HG03097 (cell line): ENCODE measurements at regions not wholly inside any gene's neighbourhood (a gene's known extent, or its start where the extent isn't known, plus 50 kb on each side); places are given as distances from the start of the nearest gene placed in this dataset.
"Not testable (repeated sequence)": the region's sequence is repeated elsewhere in the genome, so short reads cannot be mapped to it uniquely, and the experiment has no call there.

ENCODE experiments used
- ATAC-seq: cut with Tn5 transposase; IDR thresholded peaks from one replicate; pipeline ENCODE4 v1.9.1; 2021; ENCODE audit not compliant: unreplicated experiment, low FRiP score

DNA sequence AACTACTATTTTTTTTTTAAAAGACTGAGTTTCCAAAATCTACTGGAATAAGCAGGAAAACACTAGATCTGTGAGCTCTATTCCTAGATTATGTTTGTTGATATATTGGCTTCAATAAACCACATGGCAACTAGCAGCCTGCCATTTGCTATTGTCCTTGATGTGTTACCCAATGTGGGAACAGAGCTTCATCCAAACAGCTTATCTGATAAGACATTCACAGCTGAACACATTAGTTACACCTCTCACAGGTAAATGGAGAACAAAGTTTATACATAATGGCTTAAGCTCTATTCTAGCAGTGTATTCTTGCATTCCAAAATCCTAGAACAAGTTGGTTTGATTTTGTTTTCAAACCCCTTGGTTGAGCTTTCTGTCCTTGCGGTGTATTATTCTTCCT lies 642.1 kb downstream of the TLE1 start:
- no peak for ATAC-seq

DNA sequence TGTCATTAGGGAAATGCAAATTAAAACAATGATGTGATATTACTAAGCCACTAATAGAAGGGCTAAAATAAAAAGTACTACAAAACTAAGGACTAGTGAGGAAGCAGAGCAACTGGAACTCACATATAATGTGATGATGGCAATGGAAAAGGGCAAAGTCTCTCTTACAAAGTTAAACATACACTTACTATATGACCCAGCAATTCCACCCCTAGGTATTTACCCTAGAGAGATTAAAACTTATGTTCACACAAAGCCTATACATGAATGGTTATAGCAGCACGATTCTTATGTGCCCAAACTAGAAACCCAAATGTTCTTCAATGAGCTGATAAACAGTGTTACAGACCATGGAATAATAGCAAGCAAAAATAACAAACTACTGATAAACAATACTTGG lies 643.7 kb downstream of the TLE1 start:
- ATAC-seq, result no peak

DNA sequence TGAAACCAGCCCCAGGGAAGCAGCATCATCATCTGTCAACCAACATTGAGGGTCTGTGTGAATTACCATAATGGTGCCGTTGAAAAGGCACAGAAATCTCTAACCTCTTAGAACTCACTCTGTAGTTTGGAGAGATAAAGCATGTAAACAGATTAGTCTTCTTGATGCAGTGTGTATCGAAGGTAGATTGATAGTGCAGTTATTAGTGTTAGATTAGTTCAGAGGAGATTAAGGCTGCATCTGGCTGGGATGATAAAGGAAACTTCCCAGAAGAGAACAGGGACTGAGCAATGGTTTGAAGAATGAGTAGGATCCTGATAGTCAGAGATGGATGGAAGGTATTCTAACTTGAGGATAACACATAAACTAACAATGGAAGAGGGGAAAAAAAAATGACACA lies 651.5 kb downstream of the TLE1 start:
- ATAC-seq, result no peak

DNA sequence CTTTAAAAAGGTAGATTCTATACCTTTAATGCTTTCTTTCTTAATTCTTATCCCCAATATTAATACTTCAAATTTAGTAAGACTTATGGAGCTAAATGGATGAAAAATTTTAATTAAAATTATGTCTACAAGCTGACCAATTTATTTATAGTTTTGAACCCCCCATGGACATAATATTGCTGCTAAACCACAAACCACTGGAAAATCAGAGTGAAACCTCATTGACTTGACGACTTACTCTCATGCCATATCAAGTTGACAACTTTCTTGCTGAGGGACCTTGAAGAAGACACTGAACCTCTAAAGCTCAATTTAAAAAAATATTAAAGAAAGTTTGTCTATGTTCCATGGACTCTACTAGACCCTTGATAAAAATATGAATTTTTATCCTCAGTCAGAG lies 653.7 kb downstream of the TLE1 start:
- no peak for ATAC-seq

DNA sequence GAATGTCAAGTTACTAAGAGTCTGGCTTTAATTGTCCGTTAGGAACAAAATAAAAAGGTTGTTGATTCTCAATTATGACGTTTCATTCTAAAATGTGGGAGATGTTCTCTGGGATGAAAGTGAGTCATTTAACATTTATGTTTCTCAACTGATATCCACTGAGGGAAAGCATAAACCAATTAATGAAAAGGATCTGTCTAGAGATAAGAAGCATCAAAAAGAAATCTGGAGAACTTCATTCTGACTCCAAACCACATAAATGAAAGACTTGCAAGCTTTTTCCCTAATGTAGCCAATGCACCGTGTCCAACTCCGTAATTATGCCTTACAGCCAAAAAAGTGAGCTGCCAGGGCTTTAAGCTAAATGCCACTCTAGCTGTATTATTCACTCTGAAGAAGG lies 654.2 kb downstream of the TLE1 start:
- no peak for ATAC-seq

DNA sequence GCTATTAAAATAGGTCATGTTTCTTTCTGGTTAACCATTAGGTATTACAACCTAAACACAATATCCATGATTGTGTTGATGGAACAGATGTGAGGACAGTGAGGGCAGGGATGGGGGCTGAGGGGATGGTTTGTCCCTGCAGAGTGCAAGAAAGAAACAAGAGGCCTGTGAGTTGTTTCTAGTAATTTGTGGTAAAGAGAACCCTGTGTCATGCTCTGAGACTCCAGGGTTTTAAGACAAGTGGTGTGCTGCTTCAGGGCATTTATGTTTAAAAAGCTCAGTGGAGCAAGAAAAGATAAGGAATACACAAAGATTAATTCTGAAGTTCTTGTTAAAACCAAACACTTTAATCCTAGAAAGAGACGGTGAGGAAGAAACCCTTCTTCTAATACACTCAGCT lies 656.5 kb downstream of the TLE1 start:
- ATAC-seq, result no peak

DNA sequence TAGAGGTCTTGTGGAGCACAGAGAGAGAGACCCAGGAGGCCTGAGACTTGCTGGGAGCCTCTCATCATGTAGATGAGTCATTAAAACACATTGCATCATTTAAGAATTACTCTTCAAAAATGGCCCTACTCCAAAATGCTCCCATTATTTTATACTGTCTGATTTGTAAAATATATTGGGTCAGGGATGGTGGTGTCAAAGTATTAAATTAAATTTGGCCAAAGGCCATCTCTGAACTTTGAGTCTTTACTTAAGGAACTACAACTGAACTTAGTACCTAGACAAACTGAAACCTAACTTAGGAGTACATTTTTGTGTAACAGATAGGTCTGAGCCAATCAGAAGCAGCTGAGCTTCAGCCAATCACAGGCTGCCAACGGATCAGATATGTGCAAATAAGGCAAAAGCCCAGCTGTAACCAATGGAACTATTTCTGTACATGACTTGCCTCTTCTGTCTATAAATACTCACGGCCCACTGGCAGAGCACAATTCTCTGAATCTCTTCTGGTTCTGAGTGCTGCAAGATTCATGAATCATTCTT lies 657.2 kb downstream of the TLE1 start:
- ATAC-seq, result no peak

DNA sequence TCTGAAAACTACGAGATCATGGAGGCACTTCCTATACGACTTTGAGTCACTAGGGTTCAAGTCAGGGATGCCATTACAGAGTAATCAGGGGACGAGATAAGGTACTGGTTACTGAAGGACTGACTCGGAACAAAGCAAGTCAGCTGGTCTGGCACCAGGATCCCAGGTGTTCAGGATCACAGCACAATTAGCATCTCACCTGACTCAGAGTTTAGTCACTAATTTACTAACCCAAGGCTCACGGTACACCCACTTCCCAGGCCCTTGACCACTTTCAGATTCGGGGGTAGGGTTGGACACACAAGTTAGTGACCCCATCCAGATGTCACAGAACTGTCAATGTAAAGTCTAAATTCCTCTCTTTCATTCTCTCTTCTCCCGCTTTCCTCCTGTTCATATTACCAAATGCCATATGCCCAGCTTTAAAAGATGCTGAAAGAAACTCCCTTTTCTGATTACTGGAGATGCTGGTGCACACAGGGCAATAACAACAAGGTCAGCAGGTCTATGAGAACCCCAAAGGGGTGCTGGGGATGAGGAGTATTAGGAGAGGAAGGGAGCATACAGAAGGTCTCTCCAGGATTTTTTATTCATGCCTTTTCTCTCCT lies 657.8 kb downstream of the TLE1 start:
- no peak for ATAC-seq

DNA sequence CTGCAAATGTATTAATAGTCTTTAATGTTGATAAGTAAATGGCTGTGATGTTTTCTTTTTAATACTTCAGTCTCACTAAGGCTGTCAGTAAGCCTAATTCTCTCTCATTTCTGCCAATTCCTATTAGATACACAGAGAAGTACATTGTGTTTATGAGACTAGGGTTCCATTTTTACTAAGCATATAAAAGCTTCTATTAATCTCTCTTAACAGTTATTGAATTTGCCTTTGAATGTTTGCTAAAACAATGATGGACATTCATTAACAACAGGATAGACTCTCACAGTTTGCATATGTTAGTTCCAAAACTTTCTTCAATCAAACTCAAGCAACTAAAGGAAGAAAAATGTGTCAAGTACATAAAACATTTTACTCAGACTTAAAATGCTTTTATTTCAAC lies 659.3 kb downstream of the TLE1 start:
- ATAC-seq, result no peak

DNA sequence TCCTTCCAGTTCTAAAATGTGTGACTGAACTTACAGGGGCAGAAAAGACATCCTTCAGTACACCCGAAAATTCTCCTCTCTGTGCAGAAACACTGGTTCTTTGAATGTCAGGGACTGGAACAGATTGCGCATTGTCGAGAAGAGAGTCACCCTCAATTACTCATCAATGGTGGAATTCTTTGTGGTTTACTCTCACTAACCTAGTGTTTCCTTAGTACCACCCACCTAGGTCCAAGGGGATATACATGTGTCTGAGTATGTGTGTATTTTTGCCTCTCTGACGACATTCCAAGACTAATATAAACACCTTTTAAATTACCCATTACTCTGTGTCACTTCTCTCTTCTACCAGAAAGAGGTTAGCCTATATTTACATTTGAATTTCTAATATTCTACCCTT lies 660.8 kb downstream of the TLE1 start:
- ATAC-seq, result no peak

DNA sequence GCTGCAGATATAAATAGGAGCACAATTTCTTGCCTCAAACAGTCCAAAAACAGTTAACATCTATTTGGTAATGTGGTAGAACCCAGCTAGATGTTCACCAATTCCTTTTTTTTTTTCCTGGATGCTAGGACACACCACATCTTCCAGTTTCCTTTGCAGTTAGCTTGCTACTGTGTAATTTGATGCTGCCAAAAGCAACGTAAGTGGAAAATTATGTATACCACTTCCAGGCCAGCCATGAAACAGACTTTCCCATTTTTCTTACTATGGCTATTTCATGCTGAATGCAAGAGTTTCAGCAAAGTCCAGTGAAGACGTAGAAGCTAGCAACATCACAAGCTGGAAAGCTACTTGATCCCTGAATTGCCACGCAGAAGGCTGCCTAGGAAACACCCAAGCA lies 667.2 kb downstream of the TLE1 start:
- no peak for ATAC-seq

DNA sequence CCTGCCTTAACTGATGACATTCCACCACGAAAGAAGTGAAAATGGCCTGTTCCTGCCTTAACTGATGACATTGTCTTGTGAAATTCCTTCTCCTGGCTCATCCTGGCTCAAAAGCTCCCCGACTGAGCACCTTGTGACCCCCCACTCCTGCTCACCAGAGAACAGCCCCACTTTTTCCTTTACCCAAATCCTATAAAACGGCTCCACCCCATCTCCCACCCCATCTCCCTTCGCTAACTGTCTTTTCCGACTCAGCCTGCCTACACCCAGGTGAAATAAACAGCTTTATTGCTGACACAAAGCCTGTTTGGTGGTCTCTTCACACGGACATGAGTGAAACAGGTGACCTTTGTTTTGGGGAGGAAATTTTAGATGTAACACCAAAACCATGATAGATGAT lies 674.4 kb downstream of the TLE1 start:
- not testable (repeated sequence) for ATAC-seq

DNA sequence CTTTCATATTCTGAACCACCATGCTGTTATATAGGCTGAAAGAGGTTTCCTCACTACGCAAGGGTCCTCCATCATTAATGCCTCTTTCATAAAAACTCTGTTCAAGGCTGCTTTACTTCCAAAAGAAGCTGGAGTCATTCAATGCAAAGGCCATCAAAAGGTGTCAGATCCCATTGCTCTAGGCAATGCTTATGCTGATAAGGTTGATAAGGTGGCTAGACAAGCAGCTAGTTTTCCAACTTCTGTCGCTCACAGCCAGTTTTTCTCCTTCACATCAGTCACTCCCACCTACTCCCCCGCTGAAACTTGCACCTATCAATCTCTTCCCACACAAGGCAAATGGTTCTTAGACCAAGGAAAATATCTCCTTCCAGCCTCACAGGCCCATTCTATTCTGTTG lies 676.2 kb downstream of the TLE1 start:
- not testable (repeated sequence) for ATAC-seq

DNA sequence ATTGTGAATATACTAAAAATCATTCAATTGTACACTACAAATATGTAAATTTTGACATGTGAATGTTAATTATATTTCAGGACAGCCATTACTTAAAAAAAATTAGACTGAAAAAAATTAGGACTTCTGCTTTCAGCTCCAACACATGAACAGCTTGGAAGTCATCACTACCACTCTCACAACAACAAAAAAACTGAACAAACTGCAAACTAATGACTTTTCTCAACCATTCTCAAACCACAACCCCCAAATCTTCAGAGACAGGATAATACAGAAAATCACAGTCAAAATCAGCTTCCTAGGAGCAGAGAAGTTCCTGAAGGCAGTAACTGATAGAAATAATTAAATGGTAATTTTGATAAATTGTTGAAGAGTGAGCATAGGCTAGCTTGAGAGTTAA lies 686.4 kb downstream of the TLE1 start:
- ATAC-seq, result no peak

DNA sequence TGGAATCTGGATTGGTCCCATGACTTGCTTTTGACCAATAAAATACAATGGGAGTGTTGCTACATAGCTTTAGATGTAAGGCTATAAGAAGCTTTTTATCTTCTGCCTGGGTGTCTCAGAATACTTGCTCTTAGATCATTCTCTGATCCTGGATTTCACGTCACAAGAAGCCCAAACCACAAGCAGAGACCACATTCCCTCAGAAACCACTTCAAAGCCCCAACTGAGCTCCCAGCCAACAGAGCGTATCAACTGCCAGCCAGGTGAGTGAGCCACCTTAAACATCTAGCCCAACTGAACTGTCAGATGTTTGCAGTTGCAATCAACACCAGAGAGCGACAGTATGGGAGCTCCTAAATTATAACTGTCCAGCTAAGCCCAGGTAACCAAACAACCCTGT lies 687.1 kb downstream of the TLE1 start:
- no peak for ATAC-seq

DNA sequence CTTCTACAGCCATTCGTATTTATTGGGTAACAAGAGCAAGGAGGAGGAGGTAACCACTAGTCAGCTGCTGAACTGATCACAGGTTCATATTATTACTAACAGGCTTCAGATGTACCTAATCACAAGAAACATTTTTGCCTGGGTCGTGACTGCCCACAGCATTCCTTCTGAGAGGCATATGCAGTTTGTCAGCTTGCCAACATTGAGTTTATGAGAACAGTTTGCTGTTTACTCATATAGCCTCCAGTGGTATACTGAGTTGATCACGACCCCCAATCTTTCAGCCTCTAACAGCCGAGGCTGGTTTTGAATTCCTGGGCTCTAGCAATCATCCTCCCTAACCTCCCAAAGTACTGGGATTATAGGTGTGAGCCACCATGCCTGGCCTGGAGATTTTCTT lies 693.6 kb downstream of the TLE1 start:
- no peak for ATAC-seq

DNA sequence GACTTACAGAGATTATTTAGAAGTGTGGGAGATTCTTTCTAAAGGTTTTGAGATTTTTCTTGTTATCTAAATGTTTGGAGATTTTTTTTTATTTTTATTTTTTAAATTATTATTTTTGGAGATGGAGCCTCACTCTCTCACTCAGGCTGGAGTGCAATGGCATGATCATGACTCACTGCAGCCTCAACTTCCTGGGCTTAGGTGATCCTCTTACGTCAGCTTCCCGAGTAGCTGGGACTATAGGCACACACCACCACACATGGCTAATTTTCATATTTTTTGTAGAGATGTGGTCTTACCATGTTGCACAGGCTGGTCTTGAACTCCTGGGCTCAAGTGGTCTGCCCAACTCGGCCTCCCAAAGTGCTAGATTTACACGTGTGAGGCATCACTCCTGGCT lies 694.5 kb downstream of the TLE1 start:
- no peak for ATAC-seq

DNA sequence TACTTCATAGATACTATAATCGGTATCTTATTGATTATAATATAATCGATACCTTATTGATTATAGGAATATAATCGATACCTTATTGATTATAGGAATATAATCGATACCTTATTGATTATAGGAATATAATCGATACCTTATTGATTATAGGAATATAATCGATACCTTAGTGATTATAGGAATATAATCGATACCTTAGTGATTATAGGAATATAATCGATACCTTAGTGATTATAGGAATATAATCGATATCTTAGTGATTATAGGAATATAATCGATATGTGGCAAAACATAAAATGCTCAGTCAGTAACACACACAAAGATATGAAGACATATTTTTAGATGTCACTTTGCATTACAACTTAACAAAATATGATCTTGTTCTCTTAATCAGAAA lies 703.8 kb downstream of the TLE1 start:
- ATAC-seq, result not testable (repeated sequence)

DNA sequence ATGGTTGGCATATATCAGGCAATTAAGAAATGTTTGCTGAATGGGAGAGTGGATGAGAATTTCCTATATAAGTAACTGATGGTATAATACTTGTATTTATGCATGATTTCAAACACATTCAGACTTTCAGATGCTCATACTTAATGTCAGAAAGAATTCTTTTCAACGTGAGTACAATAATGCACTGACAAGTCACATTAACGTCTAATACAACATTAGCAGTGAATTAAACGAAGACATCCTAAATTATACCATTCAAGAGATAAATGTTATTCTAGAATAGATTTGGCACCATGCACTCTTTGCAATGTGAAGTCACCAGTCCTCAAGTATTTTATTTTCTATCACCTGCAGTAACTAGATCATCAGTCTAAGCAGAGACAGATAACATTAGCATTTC lies 712.9 kb downstream of the TLE1 start:
- ATAC-seq, result no peak

DNA sequence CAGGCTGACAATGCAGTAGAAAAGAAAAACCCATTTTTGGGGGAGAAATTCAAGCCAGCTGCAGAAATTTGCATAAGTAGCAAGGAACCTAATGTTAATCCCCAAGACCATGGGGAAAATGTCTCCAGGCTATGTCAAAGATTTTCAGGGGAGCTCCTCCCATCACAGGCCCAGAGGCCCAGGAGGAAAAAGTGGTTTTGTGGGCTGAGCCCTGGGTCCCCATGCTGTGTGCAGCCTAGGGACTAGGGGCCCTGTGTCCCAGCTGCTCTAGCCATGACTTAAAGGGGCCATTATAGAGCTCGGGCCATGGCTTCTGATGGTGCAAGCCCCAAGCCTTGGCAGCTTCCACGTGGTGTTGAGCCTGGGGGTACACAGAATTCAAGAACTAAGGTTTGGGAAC lies 719.0 kb downstream of the TLE1 start:
- ATAC-seq, result not testable (repeated sequence)

DNA sequence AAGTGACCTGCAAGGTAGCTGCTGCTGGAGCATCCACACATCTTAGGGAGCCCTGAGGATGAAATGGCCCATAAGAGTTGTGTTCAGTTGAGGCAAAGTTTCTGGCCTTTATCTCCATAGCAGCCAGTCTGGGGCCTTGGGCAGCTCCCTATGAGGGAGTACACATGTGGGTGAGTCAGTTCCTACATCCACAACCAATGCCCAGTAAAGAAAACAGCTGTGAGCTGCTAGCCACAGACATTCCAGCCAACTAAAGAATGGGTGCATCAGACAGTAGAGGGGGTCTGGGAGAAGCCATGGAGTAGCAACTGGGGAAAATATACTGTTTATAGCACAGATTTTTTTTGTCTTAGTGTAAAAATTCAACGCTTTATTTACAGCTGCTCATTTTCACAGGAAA lies 720.7 kb downstream of the TLE1 start:
- no peak for ATAC-seq

DNA sequence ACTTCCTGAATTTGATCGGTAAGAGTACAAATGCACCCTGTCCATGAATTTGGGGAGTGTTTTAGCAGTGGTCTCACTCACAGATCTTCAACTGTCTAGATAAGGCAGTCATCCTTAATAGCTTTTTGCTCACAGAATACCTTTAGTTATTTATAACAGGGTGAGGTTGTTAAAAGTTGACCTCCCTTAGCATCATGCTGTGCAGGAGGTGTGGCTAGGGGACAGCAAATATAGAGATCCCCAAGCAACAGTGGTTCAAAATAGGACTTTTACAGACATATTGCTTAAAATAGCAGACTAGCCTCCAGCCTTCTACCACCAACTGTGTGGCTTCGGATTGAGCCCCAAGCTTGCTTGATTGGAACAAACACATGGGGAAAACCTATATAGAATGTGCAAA lies 724.4 kb downstream of the TLE1 start:
- no peak for ATAC-seq

DNA sequence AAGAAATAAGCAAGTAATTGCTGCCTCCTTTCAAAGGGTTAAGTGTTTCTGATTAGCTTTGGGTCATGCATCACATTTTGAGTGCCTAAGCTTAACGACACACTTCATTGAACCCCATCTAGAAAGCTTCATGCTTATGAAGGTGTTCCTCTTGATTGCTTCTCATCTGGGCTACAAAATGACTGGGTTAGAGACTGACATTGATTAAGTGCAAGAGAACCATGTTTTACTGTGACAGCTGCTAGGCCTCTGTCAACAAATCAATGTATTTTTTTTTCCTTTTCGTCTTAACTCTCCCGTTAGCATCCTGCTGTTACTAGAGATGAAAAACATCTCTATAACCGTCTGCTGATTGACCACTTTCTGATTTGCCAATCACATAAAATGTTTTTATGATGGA lies 725.0 kb downstream of the TLE1 start:
- ATAC-seq, result no peak
